ENCODE measurements at regions not wholly inside any gene's neighbourhood (a gene's known extent, or its start where the extent isn't known, plus 50 kb on each side); places are given as distances from the start of the nearest gene placed in this dataset.

GRCh38 chr14:86299994-86300393, 770.0 kb downstream of the FLRT2 start:
- no peak for DNase-seq (ENCODE audit: low read depth)
- TF ChIP-seq CTCF (IDR thresholded peaks at IDR 0.05; ENCODE audit: low read depth, low read length, missing control alignments): no peak
- no peak overlapping the region for H3K4me3 ChIP-seq (ENCODE audit: low read depth, low read length)

GRCh38 chr14:86296173-86296572, 766.2 kb downstream of the FLRT2 start:
- H3K4me3 ChIP-seq (ENCODE audit: low read depth, low read length): no peak overlapping the region
- no peak for TF ChIP-seq CTCF (IDR thresholded peaks at IDR 0.05; ENCODE audit: low read depth, low read length, missing control alignments)
- no peak for DNase-seq (ENCODE audit: low read depth)

- DNase-seq (ENCODE audit: low read depth): no peak
- TF ChIP-seq CTCF (IDR thresholded peaks at IDR 0.05; ENCODE audit: low read depth, low read length, missing control alignments): no peak
- H3K4me3 ChIP-seq (ENCODE audit: low read depth, low read length): no peak overlapping the region
Observed at GRCh38 chr14:86288336-86288735, 758.4 kb downstream of the FLRT2 start.

GRCh38 chr14:86279405-86279804, 749.5 kb downstream of the FLRT2 start:
- DNase-seq (ENCODE audit: low read depth): no peak
- no peak overlapping the region for H3K4me3 ChIP-seq (ENCODE audit: low read depth, low read length)
- TF ChIP-seq CTCF (IDR thresholded peaks at IDR 0.05; ENCODE audit: low read depth, low read length, missing control alignments): no peak

- DNase-seq (ENCODE audit: low read depth): no peak
- H3K4me3 ChIP-seq (ENCODE audit: low read depth, low read length): no peak overlapping the region
- no peak for TF ChIP-seq CTCF (IDR thresholded peaks at IDR 0.05; ENCODE audit: low read depth, low read length, missing control alignments)
Observed at GRCh38 chr14:86257973-86258372, 728.0 kb downstream of the FLRT2 start.

- DNase-seq (ENCODE audit: low read depth): no peak
- TF ChIP-seq CTCF (IDR thresholded peaks at IDR 0.05; ENCODE audit: low read depth, low read length, missing control alignments): no peak
- no peak overlapping the region for H3K4me3 ChIP-seq (ENCODE audit: low read depth, low read length)
Observed at GRCh38 chr14:86243158-86243557, 713.2 kb downstream of the FLRT2 start.

- TF ChIP-seq CTCF (IDR thresholded peaks at IDR 0.05; ENCODE audit: low read depth, low read length, missing control alignments): no peak
- DNase-seq (ENCODE audit: low read depth): no peak
- H3K4me3 ChIP-seq (ENCODE audit: low read depth, low read length): no peak overlapping the region
Observed at GRCh38 chr14:86237733-86238132, 707.8 kb downstream of the FLRT2 start.
